ENCODE measurements at regions not wholly inside any gene's neighbourhood (a gene's known extent, or its start where the extent isn't known, plus 50 kb on each side); places are given as distances from the start of the nearest gene placed in this dataset.

DNA sequence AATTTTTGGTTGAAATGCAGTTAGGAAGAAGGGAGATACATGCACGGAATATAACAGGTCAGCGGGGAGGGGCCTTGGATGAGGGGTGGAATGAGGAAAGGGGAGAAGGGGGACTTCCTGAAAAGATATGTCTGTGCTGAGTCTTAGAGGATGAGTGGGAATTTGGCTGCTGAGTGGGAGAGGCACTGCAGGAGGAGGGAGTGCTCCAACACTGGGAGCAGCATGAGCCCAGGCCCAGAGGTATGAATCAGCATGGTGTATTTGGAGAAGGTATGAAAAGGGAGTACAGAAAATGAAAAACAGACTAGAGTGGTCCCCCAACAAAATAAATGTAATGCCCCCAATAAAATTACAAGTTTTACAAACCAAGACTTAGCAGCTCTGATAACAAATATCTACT is 394.4 kb downstream of the IPO8 start:
- TF ChIP-seq, protein P1, sequence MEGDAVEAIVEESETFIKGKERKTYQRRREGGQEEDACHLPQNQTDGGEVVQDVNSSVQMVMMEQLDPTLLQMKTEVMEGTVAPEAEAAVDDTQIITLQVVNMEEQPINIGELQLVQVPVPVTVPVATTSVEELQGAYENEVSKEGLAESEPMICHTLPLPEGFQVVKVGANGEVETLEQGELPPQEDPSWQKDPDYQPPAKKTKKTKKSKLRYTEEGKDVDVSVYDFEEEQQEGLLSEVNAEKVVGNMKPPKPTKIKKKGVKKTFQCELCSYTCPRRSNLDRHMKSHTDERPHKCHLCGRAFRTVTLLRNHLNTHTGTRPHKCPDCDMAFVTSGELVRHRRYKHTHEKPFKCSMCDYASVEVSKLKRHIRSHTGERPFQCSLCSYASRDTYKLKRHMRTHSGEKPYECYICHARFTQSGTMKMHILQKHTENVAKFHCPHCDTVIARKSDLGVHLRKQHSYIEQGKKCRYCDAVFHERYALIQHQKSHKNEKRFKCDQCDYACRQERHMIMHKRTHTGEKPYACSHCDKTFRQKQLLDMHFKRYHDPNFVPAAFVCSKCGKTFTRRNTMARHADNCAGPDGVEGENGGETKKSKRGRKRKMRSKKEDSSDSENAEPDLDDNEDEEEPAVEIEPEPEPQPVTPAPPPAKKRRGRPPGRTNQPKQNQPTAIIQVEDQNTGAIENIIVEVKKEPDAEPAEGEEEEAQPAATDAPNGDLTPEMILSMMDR (IDR thresholded peaks at IDR 0.05) = no peak
- TF ChIP-seq POLR2AphosphoS5 (IDR thresholded peaks at IDR 0.05) = no peak
- TF ChIP-seq EP300 (IDR thresholded peaks at IDR 0.05) = no peak

Measured in gastroesophageal sphincter (tissue), 3 donors.